GM21447 (cell line): ENCODE measurements at regions not wholly inside any gene's neighbourhood (a gene's known extent, or its start where the extent isn't known, plus 50 kb on each side); places are given as distances from the start of the nearest gene placed in this dataset.
"Not testable (repeated sequence)": the region's sequence is repeated elsewhere in the genome, so short reads cannot be mapped to it uniquely, and the experiment has no call there.

Experiments used
- ATAC-seq: cut with Tn5 transposase; IDR thresholded peaks from one replicate; pipeline ENCODE4 v1.9.1; 2021; ENCODE audit not compliant: unreplicated experiment

DNA sequence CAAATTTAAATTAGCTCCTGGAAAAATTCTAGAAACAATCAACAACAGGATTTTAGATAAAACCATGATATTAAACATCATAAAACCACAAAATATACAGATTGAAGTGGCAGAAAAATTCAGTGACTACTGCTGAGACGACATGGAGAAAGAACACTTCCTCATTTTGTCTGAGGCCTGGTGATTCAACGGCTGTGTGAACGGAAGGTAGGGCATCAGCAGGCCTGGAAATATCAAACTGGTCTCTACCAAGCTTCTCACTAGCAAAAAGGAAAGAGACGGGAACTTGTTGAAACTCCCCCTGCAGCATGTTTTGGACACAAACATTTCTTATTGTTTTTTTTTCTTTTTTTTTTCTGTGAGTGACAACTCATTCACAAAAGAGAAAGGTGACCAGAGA lies 58.0 kb upstream of the AHI1 start:
- ATAC-seq: peak; percentile 72

DNA sequence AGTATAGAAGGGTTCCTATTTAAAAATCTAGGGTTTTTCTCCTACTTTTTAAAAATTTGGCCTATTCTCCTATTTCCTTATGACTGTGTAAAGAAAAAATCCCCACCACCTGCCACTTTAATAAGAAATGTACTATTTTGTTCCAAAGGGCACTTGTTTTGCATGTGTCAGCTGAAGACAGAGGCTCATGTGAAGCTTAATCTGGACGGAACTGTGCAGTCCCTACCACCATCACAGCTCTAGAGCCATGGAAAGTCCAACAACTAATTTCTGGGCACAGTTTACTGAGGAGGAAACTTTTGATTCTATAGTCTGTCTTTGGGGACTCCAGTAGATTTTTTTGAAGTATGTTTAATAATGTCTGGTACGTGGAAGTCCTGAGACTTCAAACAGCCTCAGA lies 60.0 kb upstream of the AHI1 start:
- ATAC-seq: no peak

DNA sequence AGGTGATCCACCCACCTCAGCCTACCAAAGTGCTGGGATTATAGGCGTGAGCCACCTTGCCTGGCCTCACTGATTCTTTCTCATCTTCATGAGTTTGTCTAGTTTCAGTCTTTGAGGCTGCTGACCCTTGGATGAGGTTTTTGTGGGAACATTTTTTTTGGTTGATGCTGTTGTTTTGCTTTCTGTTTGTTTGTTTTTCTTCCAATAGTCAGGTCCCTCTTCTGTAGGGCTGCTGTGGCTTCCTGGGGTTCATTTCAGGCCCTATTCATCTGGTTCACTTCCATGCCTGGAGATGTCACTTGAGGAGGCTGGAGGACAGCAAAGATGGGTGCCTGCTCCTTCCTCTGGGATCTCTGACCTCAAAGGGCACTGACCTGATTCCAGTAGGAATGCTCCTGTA lies 68.1 kb upstream of the AHI1 start:
- ATAC-seq: not testable (repeated sequence)

DNA sequence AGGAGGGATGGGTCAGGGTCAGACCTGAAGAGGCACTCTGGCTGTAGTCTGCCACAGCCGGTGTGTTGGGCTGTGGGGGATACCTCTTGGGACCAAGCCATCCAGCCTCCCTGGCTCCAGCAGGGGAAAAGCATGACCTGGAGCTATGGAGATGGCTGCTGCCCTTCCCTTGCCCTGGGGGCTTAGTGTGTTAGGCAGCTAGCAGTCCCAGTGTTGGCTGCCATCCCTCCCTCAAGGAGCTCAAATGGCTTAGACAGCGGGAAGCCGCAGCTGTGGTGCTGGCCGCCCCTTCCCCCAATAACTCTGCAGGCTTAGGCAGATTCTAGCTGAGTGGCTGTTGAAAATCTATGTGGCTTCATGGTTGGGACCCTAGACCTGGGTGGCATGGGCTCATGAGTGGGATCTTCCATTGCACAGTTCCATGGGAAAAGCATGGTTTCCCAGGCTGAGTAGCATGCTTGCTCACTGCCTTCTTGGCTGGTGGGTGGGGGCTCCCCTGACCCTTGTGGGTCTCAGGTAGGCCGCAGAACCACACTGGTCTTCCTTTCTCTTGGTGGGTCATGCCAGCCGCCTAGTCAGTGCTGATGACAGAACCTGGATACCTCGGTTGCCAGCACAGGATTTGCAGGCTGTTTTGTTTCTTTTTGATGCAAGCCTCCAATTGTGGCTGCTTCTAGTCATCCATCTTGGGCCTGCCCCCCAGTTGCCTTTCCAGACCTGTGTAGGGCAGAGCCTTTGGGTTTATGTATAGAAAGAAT lies 69.0 kb upstream of the AHI1 start:
- no peak for ATAC-seq

DNA sequence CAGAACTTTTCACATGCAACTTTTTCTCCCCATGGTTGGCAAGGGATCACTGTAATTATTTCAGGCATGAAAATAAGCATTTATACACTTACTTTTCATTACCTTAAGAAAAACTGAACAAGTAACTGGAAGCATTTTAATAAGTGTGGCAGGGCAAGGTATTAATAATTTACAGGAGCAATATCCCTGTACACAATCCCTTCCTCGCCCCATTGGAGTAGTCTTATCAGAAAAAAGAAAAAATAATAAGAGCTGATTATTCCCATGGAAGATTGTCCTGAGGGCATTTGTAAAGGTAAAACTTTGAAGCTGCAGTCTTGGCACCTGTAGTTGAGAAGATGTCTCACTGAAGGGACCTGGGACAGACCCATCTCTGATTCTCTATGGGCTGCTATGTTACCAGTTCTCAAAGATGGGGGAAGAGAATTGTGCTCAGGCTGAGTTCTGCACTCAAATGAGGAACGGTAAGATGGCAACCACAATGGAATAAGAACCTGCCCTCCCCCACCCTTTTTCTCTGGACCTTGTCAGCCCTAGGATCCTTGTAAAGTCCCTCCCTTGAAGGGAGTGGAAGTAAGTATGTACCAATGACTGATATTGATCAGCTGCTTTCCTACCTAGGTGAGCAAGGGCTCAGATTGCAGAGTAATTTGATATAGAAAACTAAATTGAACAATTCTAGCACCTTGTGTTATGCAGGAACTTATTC lies 70.0 kb upstream of the AHI1 start:
- no peak for ATAC-seq

DNA sequence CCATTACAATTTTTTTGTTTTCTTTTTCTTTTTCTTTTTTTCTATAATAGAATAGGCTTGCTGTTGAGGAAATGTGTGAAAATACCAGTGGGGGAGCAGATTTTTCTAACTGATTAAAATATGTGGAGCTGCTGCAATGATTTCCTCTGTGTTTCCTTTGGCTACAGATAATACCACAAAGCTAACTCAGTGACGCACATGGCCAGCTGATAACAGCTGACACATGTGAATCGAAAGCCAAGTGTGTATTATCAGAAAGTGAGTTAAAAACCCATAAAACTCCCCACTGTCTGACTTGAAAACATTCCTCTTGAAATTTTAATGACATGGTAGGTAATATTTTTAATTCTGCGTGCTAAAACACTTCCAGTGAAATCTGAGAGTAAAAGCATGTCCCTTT lies 70.8 kb upstream of the AHI1 start:
- ATAC-seq: no peak

DNA sequence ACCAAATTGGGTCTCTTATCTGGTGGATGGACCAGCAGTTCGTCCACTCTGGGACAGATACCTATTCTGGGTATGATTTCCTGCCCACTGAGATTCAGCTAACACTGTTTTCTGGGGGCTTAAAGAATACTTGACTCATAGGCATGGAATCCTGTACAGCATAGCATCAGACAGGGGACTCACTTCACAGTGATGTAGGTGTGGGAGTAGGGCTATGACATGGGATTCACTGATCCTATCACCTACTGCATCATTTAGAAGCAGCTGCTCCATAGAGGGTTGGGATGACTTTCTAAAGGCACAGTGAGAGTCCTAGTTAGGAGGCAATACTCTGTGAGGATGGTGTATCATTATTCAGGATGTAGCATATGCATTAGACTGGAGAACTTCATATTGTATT lies 74.5 kb upstream of the AHI1 start:
- no peak for ATAC-seq

DNA sequence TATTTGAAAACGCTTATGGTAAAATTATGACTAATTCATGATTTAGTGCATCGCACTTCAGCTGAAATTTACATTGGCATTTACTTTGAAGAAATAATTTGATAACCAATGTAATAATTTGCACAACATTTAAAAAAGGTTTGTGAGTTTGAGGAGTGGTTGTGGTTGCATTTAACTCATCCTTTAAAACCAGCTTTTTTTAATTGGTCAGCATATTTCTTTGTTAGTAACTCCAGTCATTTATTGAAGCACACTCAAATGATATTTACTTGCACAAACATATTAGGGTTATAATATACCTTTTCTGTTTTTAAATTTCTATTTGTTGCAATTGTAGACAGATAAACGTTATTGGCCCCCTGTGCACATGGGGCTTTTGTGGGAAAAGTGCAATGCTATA lies 78.1 kb upstream of the AHI1 start:
- no peak for ATAC-seq

DNA sequence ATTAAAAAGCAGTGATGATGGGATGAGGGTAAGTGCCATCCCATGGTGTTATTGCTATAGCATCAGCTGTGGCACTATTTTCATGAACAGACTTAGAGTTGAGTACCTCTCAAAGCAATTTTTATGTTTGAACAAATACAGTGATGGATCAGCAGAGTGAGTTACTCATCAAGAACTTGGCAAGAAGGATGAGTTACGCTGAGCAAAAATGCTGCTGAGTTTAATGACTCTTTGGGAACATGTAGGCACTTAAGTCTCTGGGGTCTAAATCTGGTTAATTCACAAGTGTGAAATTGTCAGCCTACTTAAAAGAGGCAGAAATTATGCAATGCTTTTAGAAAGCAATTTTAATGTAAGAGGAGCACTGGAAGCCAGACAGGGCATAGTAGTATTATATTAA lies 78.5 kb upstream of the AHI1 start:
- ATAC-seq: no peak

DNA sequence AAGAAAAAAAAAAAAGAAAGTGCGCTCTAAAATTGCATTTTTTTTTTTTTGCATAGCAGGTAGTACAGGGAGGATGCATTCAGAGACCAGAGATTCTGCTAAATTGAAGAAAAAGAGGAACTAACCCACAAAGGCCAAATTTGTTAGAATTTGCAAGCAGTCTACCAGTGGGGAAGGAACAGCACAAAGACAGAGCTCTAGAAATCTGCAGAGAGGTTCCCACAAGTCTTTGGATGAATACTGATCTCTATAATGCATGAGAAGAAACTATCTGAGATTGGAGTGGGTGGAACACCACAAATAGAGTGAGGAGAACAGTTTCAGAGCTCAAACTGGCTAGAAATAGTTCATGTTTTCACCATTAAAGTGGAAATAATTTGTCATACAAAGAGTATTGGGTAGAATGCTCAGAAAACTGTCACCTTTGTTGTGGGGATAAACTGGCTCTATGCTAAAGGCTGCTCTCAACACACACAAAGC lies 79.6 kb upstream of the AHI1 start:
- ATAC-seq: peak; percentile 88

DNA sequence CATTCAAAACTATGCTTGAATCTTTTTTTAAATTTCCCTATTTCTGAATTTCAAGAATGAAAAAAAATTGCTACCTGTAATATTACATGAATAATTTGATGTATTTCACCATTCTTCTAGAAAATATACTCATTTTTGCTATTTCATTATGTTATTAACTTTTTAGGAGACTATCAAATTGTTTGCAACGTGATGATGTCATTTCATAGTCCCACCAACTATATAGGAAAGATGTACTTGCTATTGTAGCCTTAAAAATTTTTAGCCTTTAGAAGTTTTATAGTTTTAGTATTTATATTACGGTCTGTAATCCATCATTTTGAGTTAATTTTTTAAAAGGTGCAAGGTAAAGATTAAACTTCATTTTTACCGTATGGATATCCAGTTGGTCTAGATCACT lies 81.4 kb upstream of the AHI1 start:
- ATAC-seq: no peak

DNA sequence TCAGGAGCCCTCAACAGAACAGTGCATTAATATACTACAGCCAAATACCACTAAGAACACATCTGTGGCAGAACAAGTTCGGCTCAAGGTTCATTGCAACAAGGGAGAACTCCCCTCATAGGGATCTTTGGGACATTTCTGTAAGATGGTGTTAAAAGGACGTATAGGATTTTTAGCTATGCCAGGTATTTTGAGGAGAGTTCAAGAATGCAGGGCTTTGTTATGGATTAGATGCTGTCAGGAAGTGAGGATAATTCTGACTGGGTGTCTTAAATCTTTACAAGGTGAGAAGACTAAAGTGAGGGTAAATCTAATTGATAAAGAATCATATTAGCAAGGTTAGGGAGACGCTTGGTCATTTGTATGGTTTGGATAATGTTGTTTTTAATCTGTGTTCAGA lies 83.7 kb upstream of the AHI1 start:
- no peak for ATAC-seq

DNA sequence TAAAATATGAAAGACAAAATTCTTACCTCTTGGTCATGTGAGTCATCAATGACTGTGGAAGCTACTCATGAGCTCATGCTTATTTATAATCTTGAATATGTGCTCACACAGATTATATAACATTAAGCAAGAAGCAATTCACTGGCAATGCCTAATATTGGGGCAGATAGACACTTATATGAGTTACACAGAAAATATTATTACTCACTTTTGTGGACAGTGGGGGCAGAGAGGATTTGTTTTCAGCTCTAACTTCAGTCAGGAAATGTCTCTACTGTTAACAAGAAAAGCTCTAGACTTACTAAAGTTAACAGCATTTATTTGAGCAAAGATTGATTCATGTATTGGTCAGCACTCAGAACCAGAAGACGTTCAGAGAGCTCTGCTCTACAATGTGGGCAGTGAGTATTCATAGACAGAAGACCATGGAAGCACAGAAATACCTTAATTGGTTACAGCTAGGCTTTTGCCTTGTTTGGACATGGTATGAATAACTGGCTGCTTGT lies 85.8 kb upstream of the AHI1 start:
- no peak for ATAC-seq

DNA sequence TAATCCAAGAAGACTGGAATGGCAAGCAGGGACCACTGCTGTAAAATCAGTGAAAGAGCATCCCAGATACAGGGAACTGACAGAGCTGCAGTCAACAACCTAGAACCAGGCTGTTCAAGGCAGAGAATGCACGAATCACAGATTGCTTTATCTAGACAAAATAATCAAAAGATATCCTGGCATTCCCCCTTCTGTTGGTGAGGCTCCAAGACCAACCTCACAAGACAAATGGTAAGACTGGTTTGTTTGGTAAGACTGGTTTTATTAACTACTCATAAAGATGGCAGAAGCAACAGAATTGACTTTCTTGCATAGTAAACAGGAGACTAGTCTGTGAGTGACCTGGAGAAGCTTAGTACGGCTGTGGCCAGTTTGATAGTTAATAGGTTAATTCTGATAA lies 88.8 kb upstream of the AHI1 start:
- no peak for ATAC-seq

DNA sequence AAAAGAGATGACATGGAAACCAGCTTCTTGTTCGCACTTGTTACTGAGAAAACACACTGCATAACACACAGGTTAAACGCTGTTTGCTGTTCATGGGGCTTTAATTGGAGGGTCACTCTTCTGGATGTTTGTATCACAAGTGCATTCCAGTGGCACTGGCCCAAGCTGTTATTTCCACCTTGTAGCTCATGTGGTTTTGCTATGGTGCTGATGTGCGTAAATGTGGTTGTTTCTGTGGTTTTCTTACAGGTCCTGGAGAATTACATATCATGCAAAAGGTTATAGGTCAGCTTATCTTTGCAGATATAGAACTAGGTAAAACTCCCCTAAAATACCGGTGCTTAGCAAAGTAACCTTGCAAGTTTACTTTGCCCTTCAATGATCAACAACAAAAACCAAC lies 89.3 kb upstream of the AHI1 start:
- ATAC-seq: no peak

DNA sequence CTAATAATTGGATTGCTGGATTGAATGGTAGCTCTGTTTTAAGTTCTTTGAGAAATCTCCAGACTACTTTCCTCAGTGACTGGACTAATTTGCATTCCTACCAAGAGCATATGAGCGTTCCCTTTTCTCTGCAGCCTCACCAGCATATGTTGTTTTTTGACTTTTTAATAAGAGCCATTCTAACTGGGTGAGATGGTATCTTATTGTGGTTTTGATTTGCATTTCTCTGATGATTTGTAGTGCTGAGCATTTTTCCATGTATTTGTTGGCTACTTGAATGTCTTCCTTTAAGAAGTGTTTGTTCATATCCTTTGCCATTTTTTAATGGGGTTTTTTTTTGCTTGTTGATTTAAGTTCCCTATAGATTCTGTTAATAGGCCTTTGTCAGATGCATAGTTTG lies 94.7 kb upstream of the AHI1 start:
- ATAC-seq: no peak

DNA sequence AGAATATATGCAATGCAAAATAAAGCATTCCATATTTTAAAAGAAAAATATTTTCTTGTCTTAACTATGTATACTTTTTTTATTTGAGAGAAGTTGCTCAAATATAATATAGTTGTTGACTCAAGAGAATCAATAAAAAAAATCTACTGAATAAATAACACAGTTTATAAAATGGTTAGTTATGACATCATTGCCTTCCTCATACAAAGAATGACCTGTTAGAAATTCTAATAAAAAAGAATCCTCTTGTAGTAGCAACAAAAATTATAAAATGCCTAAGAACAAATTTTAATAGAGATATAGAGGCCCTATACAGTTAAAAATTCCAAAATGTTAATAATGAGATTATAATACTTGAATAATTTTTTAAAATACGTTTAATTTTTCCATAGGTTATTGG lies 96.5 kb upstream of the AHI1 start:
- ATAC-seq: no peak

DNA sequence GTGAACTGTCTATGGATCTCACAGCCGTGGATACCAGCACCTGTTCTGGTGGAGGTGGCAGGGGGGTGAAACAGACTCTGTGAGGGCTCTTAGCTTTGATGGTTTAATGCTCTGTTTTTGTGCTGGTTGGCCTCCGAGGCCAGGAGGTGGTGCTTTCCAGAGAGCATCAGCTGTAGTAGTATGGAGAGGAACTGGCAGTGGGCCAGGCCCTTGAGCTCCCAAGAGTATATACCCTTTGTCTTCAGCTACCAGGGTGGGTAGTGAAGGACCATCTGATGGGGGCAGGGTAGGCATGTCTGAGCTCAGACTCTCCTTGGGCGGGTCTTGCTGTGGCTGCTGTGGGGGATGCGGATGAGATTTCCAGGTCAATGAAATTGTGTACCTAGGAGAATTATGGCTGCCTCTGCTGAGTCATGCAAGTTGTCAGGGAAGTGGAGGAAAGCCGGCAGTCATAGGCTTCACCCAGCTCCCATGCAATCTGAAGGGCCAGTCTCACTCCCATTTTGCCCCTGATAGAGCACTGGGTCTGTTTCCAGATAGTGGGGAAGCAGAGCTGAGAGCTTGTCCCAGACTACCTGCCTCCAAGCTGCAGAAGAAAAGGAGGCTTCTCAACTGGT lies 102.7 kb upstream of the AHI1 start:
- no peak for ATAC-seq

DNA sequence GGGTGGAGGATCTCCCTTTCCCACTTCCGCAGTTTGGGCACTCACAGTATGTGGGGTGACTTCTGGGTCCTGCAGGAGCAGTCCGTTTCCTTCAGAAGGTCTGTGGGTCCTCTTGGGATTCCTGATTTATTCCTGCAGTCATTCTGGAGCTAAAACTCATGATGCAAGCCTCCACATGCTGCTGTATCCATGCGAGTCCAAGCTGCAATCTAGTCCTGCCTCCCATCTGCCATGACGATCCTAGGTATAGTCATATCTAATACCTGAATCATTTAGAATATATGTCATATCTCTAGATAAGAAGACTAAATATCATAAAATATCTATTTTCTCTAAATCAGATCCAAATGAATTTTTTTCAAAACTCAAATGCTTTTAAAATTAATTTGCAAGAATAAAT lies 103.4 kb upstream of the AHI1 start:
- no peak for ATAC-seq

DNA sequence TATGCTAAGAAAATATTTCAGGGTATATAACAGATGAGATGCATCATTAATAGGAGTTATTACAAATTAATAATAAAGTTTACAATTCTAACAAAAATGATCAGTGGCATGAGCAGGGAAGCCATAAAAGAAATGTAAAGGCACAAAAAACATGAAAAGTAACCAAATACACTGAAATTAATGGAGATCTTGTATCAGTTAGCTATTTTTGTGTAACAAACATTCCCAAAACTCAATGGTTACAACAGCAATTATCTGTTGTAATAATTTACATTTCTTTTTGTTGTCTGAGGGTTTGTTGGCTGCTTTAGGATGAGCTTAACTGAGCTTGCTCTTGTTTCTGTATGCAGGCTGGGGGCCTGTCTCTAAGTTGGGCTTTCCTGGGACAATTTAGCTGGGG lies 104.3 kb upstream of the AHI1 start:
- no peak for ATAC-seq

DNA sequence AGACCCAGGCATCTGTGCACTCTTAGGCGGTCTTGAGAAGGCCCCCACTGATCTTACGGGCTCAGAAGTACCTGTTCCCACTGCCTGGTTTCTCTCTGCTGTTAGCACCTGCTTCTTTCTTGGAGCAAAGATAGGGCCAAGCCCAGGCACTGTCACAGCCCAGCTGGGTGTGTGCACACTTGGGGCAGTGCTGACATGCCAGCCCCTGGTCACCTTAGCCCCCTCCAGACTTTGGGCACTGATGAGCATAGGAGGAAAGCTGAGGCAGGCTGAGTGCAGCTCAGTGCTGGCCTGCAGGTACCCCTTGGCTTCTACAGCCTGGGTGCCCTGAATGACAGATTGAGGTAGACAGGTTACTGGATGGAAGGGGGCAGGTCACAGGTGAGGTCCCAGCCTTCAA lies 105.7 kb upstream of the AHI1 start:
- no peak for ATAC-seq
